HEK293T (cell line): ENCODE measurements at regions not wholly inside any gene's neighbourhood (a gene's known extent, or its start where the extent isn't known, plus 50 kb on each side); places are given as distances from the start of the nearest gene placed in this dataset.

ENCODE experiments used
- CTCF ChIA-PET: fragments of 350-600 bp; formaldehyde crosslinking; extraction: SDS; loops from one replicate; lab custom pipeline; 2021; ENCODE audit warnings: antibody characterized with exemption, inconsistent platforms; lab: Yijun Ruan, JAX
- POLR2A ChIA-PET: fragments of 350-600 bp; formaldehyde crosslinking; extraction: SDS; loops from one replicate; lab custom pipeline; 2020; ENCODE audit warnings: antibody characterized with exemption, inconsistent platforms; lab: Yijun Ruan, JAX
- DNase-seq: peaks from one replicate; pipeline ENCODE4 v3.0.0; 2012; ENCODE audit warnings: mixed read lengths; ENCODE audit errors: extremely low spot score
- ARNT ChIP-seq: fragments of 450-650 bp; IDR thresholded peaks from 2 replicates; pipeline ENCODE4 v1.6.1; 2017; ENCODE audit warnings: mild to moderate bottlenecking
- BHLHE40 ChIP-seq: fragments of 450-650 bp; IDR thresholded peaks from 2 replicates; pipeline ENCODE4 v1.6.1; 2016; ENCODE audit warnings: mild to moderate bottlenecking, moderate library complexity, borderline replicate concordance
- CTBP1 ChIP-seq: fragments of 450-650 bp; IDR thresholded peaks from 2 replicates; pipeline ENCODE4 v1.6.1; 2016; ENCODE audit warnings: borderline replicate concordance
- ELF4 ChIP-seq: fragments of 450-650 bp; IDR thresholded peaks from 2 replicates; pipeline ENCODE4 v1.6.1; 2017; ENCODE audit warnings: antibody characterized with exemption
- FOXA1 ChIP-seq: fragments of 450-650 bp; IDR thresholded peaks from 2 replicates; pipeline ENCODE4 v1.6.1; 2016; ENCODE audit warnings: mild to moderate bottlenecking
- FOXK2 ChIP-seq: fragments of 450-650 bp; IDR thresholded peaks from 2 replicates; pipeline ENCODE4 v1.6.1; 2016; ENCODE audit warnings: mild to moderate bottlenecking
- FOXM1 ChIP-seq: fragments of 450-650 bp; IDR thresholded peaks from 2 replicates; pipeline ENCODE4 v1.6.1; 2017; ENCODE audit warnings: mild to moderate bottlenecking, borderline replicate concordance
- HDGF ChIP-seq: fragments of 450-650 bp; IDR thresholded peaks from 2 replicates; pipeline ENCODE4 v1.6.1; 2017; ENCODE audit warnings: antibody characterized with exemption, borderline replicate concordance
- L3MBTL2 ChIP-seq: fragments of 450-650 bp; conservative IDR thresholded peaks from 2 replicates; pipeline ENCODE4 v1.6.1; 2016; ENCODE audit warnings: mild to moderate bottlenecking
- LEF1 ChIP-seq: fragments of 450-650 bp; IDR thresholded peaks from 2 replicates; pipeline ENCODE4 v1.6.1; 2017; ENCODE audit warnings: mild to moderate bottlenecking, borderline replicate concordance
- NFRKB ChIP-seq: fragments of 450-650 bp; IDR thresholded peaks from 2 replicates; pipeline ENCODE4 v1.6.1; 2016; ENCODE audit warnings: mild to moderate bottlenecking, moderate library complexity
- SP1 ChIP-seq: fragments of 450-650 bp; IDR thresholded peaks from 2 replicates; pipeline ENCODE4 v1.6.1; 2017
- SUZ12 ChIP-seq: fragments of 450-650 bp; IDR thresholded peaks from 2 replicates; pipeline ENCODE4 v1.6.1; 2016; ENCODE audit warnings: mild to moderate bottlenecking
- TARDBP ChIP-seq: fragments of 450-650 bp; IDR thresholded peaks from 2 replicates; pipeline ENCODE4 v1.6.1; 2016
- ZNF384 ChIP-seq: fragments of 450-650 bp; IDR thresholded peaks from 2 replicates; pipeline ENCODE4 v1.6.1; 2016
- TF ChIP-seq, protein P1 (sequence below): fragments of 450-650 bp; IDR thresholded peaks from 2 replicates; pipeline ENCODE4 v1.6.1; 2016

DNA sequence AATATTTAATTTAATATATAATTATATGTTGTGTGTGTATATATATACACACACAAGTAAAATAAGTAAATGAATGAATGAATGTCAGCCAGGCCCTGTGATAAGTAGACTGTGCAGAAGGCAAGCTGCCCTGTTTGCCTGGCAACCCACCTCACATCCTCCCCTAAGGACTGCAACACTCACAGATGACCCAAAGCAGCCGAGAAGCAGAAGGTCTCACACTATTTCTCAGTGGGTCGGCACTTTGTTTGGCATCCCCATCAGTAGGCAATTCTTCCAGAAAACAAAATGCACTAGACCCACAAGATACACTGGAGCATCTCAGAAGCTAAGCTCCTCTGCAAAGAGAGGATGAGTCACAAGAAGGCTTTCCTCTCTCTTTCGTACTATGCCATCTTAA, 152.1 kb upstream of the GRAMD2B start:
- ChIA-PET POLR2A (no interaction called here), CTCF (no interaction called here)
- TF ChIP-seq FOXK2 (no peak), LEF1 (no peak), TARDBP (no peak), ARNT (no peak), CTBP1 (no peak), BHLHE40 (no peak), SP1 (no peak), FOXA1 (no peak), FOXM1 (no peak), SUZ12 (no peak), ZNF384 (no peak), L3MBTL2 (no peak), ELF4 (no peak), NFRKB (no peak), HDGF (no peak)
- TF ChIP-seq, protein P1, sequence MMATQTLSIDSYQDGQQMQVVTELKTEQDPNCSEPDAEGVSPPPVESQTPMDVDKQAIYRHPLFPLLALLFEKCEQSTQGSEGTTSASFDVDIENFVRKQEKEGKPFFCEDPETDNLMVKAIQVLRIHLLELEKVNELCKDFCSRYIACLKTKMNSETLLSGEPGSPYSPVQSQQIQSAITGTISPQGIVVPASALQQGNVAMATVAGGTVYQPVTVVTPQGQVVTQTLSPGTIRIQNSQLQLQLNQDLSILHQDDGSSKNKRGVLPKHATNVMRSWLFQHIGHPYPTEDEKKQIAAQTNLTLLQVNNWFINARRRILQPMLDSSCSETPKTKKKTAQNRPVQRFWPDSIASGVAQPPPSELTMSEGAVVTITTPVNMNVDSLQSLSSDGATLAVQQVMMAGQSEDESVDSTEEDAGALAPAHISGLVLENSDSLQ = no peak
- DNase-seq = no peak

DNA sequence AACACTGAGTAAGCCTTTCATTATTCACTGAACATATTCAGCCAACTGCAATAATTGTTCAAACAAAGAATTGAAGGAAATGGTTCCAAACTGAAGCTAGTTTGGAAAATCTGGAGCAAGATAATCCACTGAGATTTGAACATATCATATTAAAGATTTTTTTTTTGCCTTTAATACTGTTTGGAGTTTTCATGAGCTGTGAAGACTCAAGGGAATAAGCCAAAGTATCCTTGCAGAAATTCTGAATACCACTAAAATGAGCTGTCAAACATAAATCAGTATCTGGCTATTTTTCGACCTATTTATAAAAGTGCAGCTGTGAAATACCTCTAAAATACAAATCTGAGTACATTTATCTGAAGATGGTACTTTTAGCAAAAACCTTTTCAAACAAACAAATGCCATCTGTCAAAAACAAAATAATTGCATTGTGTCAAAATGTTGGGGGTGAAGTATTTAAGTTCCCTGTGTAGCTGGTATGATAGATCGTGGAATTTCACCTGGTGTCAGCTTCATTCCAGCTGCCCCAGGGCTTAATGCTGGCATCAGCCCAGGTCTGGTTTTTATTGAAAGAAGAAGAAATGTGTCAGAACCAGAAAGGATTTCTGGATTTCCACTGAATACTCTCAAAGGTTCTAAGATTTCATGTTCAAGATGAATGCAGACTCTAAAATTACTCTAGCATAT, 149.0 kb upstream of the GRAMD2B start:
- DNase-seq = no peak
- ChIA-PET POLR2A (interaction anchor here (1.1 kb wide), 1 partner anchor 10 kb away, joined by 3 read pairs; no protein-coding TSS in a partner anchor), CTCF (interaction anchor here (0.7 kb wide), 1 partner anchor 624 kb away, joined by 3 read pairs; no protein-coding TSS in a partner anchor)
- TF ChIP-seq, protein P1 = no peak
- TF ChIP-seq FOXM1 (no peak), NFRKB (no peak), ARNT (no peak), BHLHE40 (no peak), SUZ12 (no peak), ELF4 (no peak), ZNF384 (no peak), LEF1 (no peak), FOXK2 (no peak), L3MBTL2 (no peak), SP1 (no peak), HDGF (no peak), FOXA1 (no peak), TARDBP (no peak), CTBP1 (no peak)

DNA sequence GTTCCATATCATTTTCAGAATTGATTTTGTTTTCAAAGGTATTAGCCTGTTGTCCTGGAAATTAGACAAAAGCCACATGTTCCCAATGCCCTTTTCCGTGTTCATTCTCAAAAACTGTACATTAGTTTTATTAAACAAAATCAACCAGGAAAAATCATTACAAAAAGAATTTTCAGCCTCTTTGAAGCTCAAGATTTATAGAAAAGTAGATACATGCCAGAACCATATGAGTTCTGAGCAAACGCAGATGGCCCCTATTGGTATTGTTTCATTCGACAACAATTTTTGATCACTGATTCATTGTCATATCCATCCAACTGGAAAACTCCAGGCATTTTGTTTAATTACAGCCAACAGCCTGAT, 148.5 kb upstream of the GRAMD2B start:
- DNase-seq = no peak
- ChIA-PET CTCF (no interaction called here), POLR2A (interaction anchor here (1.1 kb wide), 1 partner anchor 10 kb away, joined by 3 read pairs; no protein-coding TSS in a partner anchor)
- TF ChIP-seq TARDBP (no peak), ZNF384 (no peak), FOXM1 (no peak), ELF4 (no peak), FOXK2 (no peak), L3MBTL2 (no peak), BHLHE40 (no peak), SUZ12 (no peak), HDGF (no peak), CTBP1 (no peak), FOXA1 (no peak), SP1 (no peak), NFRKB (no peak)
- TF ChIP-seq, protein P1 = no peak

DNA sequence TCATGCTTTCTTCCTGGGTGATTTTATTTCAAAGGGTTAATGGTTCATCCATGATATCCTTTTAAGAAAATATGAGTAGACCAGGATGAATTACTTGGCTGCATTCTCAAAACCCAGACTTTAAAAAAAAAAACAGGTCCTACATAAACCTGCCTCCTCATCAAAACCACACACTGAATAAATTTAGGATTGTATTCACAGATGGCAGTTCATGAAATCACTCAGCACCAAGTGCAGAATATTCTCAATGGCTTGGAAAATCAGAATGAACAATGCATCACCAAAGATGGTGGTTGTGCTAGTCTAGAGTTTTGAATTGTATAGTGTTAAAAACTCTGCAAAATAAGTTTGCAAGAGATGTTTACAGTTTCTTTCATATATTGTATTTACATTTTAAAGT, 145.4 kb upstream of the GRAMD2B start:
- TF ChIP-seq L3MBTL2 = no peak
- no peak for TF ChIP-seq SP1
- TF ChIP-seq BHLHE40 = no peak
- TF ChIP-seq LEF1 = no peak
- TF ChIP-seq FOXK2 = no peak
- TF ChIP-seq ZNF384 = no peak
- TF ChIP-seq ELF4 = no peak
- no peak for TF ChIP-seq FOXA1
- TF ChIP-seq TARDBP = no peak
- TF ChIP-seq NFRKB = no peak
- no peak for TF ChIP-seq CTBP1
- no peak for TF ChIP-seq ARNT
- TF ChIP-seq, protein P1 = no peak
- TF ChIP-seq HDGF = no peak
- TF ChIP-seq FOXM1 = no peak
- no peak for TF ChIP-seq SUZ12
- DNase-seq = no peak
- ChIA-PET CTCF (no interaction called here), POLR2A (no interaction called here)

DNA sequence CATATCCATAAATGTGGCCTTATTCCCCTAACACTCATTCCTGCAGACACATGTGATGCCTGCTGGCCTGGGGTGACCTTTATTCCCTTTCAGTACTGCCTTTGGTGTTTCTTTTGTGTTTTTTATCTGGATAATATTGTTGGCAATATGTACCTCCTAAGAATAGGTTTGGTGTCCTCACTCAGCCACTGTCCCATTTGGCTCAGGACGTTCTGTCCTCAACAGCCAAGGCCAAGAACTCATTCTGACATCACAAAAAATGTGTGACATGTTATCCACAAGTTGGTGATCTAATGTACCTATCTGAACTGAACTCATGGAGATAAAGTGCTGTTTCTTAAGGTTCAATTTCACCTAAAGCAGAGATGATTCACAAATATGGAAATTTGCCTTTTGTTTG, 142.9 kb upstream of the GRAMD2B start:
- TF ChIP-seq L3MBTL2 (no peak), BHLHE40 (no peak), CTBP1 (no peak), HDGF (no peak), FOXK2 (no peak), SP1 (no peak), FOXM1 (no peak), ELF4 (no peak), SUZ12 (no peak), ARNT (no peak), ZNF384 (no peak), TARDBP (no peak), FOXA1 (no peak), NFRKB (no peak), LEF1 (no peak)
- TF ChIP-seq, protein P1 = no peak
- ChIA-PET POLR2A (no interaction called here), CTCF (no interaction called here)
- no peak for DNase-seq
